Lung microvascular endothelial cell (primary cell): ENCODE measurements at regions not wholly inside any gene's neighbourhood (a gene's known extent, or its start where the extent isn't known, plus 50 kb on each side); places are given as distances from the start of the nearest gene placed in this dataset.
A peak's percentile ranks its signal among the peaks of the same experiment; 100 is the strongest.

Source experiments
- DNase-seq, 2 donors: peaks; one replicate each; pipeline versions ENCODE4 v3.0.0 to v3.0.0-alpha.2; 2010; ENCODE audit warnings: low read depth in 2 of 2

GRCh38 chr21:39029086-39029755, 154.0 kb downstream of the PSMG1 start:
- DNase-seq: no peak

GRCh38 chr21:39025198-39025597, 158.1 kb downstream of the PSMG1 start:
- no peak for DNase-seq

GRCh38 chr21:39024538-39024937, 158.7 kb downstream of the PSMG1 start:
- no peak for DNase-seq

GRCh38 chr21:39022863-39023693, 160.2 kb downstream of the PSMG1 start:
- peak; percentile 23 to 29 for DNase-seq

- no peak for DNase-seq
These were observed 160.8 kb downstream of the PSMG1 start for GRCh38 chr21:39022466-39022862.

- no peak for DNase-seq
These were observed 161.2 kb downstream of the PSMG1 start for GRCh38 chr21:39022035-39022434.

GRCh38 chr21:39021478-39021832, 161.8 kb downstream of the PSMG1 start:
- DNase-seq: no peak

- DNase-seq: peak; percentile 53 to 74
These were observed 162.3 kb downstream of the PSMG1 start for GRCh38 chr21:39020751-39021477.

GRCh38 chr21:39018730-39019129, 164.5 kb downstream of the PSMG1 start:
- DNase-seq: no peak

GRCh38 chr21:39016740-39017315, 166.4 kb downstream of the PSMG1 start:
- DNase-seq: no peak

GRCh38 chr21:39014747-39015146, 168.5 kb downstream of the PSMG1 start:
- DNase-seq: peak in 1 of 2 donors; percentile 95

- no peak for DNase-seq
These were observed 170.7 kb downstream of the PSMG1 start for GRCh38 chr21:39012326-39013230.

GRCh38 chr21:39011911-39012310, 171.3 kb downstream of the PSMG1 start:
- no peak for DNase-seq

GRCh38 chr21:39010629-39011404, 172.4 kb downstream of the PSMG1 start:
- DNase-seq: no peak

- no peak for DNase-seq
These were observed 173.5 kb downstream of the PSMG1 start for GRCh38 chr21:39009587-39010225.

GRCh38 chr21:39007985-39008384, 175.3 kb downstream of the PSMG1 start:
- DNase-seq: no peak

GRCh38 chr21:39007532-39007931, 175.7 kb downstream of the PSMG1 start:
- no peak for DNase-seq

GRCh38 chr21:39006571-39007311, 176.5 kb downstream of the PSMG1 start:
- peak; percentile 76 to 87 for DNase-seq

GRCh38 chr21:39005502-39005787, 177.8 kb downstream of the PSMG1 start:
- DNase-seq: no peak
